ENCODE measurements at regions not wholly inside any gene's neighbourhood (a gene's known extent, or its start where the extent isn't known, plus 50 kb on each side); places are given as distances from the start of the nearest gene placed in this dataset.

DNA sequence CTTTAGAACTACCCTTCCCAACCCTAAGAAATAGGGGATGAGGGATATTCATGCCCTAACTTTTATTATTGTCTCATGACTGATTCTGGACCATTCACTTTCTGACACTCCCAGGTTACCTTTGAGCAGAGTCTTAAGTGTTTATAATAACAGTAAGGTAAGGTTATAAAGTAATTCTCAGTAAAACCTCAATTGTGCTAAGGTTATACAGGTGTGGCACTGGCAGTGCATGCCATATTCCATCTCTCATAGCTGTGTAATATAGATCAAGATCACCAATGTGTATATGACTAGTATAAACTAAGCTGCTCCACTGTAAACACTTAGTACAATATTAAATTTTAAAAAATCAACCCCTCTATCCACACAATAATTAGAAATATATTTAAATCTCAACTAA, 89.1 kb downstream of the KCNJ2 start:
- no peak overlapping the region for H3K27ac ChIP-seq (ENCODE audit: low read length)
- no peak for DNase-seq
- no peaks in the 10 kb centered on the region for H3K9me3 ChIP-seq (ENCODE audit: control insufficient read depth, low read length)
- no peak overlapping the region for H3K4me3 ChIP-seq (ENCODE audit: low read length)
- no peaks in the 10 kb centered on the region for H3K4me1 ChIP-seq (ENCODE audit: control insufficient read depth, insufficient read depth, low read length)
- intact Hi-C loops (cut with DNase I) = no loop called here
- H3K27me3 ChIP-seq (ENCODE audit: control insufficient read depth, insufficient read depth) = no peaks in the 10 kb centered on the region
- ATAC-seq = peak in 1 of 2 donors; percentile 11

GRCh38 chr17:70259400-70259799, 90.1 kb downstream of the KCNJ2 start:
- WGBS = 85% methylated on average over 3 of the region's 3 CpGs
- Histone ChIP-seq H3K4me1 (ENCODE audit: control insufficient read depth, insufficient read depth, low read length) (no peaks in the 10 kb centered on the region), H3K9me3 (ENCODE audit: control insufficient read depth, low read length) (no peaks in the 10 kb centered on the region), H3K4me3 (ENCODE audit: low read length) (no peak overlapping the region), H3K27ac (ENCODE audit: low read length) (no peak overlapping the region), H3K27me3 (ENCODE audit: control insufficient read depth, insufficient read depth) (no peaks in the 10 kb centered on the region)
- intact Hi-C loops (cut with DNase I) = no loop called here
- ATAC-seq = no peak
- no peak for DNase-seq

GRCh38 chr17:70261170-70261569, 91.8 kb downstream of the KCNJ2 start:
- intact Hi-C loops (cut with DNase I) = no loop called here
- WGBS = 67% methylated on average over 3 of the region's 3 CpGs

GRCh38 chr17:70265471-70265870, 96.1 kb downstream of the KCNJ2 start:
- Histone ChIP-seq H3K27me3 (ENCODE audit: control insufficient read depth, insufficient read depth) (no peaks in the 10 kb centered on the region), H3K4me1 (ENCODE audit: control insufficient read depth, insufficient read depth, low read length) (no peaks in the 10 kb centered on the region), H3K9me3 (ENCODE audit: control insufficient read depth, low read length) (no peaks in the 10 kb centered on the region), H3K27ac (ENCODE audit: low read length) (no peak overlapping the region), H3K4me3 (ENCODE audit: low read length) (no peak overlapping the region)
- intact Hi-C loops (cut with DNase I) = no loop called here
- ATAC-seq = no peak
- WGBS = 74% methylated on average over 2 of the region's 2 CpGs
- DNase-seq = no peak

More at GRCh38 chr17:70261170-70261569, 91.8 kb downstream of the KCNJ2 start:
- Histone ChIP-seq H3K27me3 (ENCODE audit: control insufficient read depth, insufficient read depth) (no peaks in the 10 kb centered on the region), H3K4me3 (ENCODE audit: low read length) (no peak overlapping the region), H3K4me1 (ENCODE audit: control insufficient read depth, insufficient read depth, low read length) (no peaks in the 10 kb centered on the region), H3K27ac (ENCODE audit: low read length) (no peak overlapping the region), H3K9me3 (ENCODE audit: control insufficient read depth, low read length) (no peaks in the 10 kb centered on the region)
- ATAC-seq (no peak), DNase-seq (no peak)

DNA sequence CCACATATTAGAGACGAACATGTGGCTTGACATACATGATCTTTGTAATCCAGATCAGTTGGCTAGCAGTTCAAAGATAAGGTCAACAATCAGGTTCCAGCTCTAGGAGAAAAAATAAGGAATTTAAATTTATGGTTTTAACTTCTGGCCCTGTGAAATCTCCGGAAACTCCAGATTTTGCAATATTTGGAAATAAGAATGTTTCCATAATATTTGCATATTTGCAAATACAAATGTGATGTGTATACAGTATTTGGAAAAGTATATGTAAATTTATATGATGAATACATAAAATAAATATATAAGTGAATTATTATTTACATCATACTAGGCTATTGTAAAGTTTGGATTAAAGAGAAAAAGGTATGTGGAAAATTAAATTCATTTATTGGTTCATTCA, 97.1 kb downstream of the KCNJ2 start:
- DNase-seq (no peak), ATAC-seq (no peak)
- Histone ChIP-seq H3K27me3 (ENCODE audit: control insufficient read depth, insufficient read depth) (no peaks in the 10 kb centered on the region), H3K27ac (ENCODE audit: low read length) (no peak overlapping the region), H3K4me3 (ENCODE audit: low read length) (no peak overlapping the region), H3K4me1 (ENCODE audit: control insufficient read depth, insufficient read depth, low read length) (no peaks in the 10 kb centered on the region), H3K9me3 (ENCODE audit: control insufficient read depth, low read length) (no peaks in the 10 kb centered on the region)
- WGBS = 84% methylated on average over 2 of the region's 2 CpGs
- intact Hi-C loops (cut with DNase I) = no loop called here

GRCh38 chr17:70268383-70268782, 99.1 kb downstream of the KCNJ2 start:
- intact Hi-C loops (cut with DNase I) = no loop called here
- 92% methylated on average over 1 of the region's 1 CpG for WGBS
- no peak for DNase-seq
- H3K4me3 ChIP-seq (ENCODE audit: low read length) = no peak overlapping the region
- ATAC-seq = no peak
- H3K4me1 ChIP-seq (ENCODE audit: control insufficient read depth, insufficient read depth, low read length) = no peaks in the 10 kb centered on the region
- no peaks in the 10 kb centered on the region for H3K9me3 ChIP-seq (ENCODE audit: control insufficient read depth, low read length)
- H3K27ac ChIP-seq (ENCODE audit: low read length) = no peak overlapping the region
- H3K27me3 ChIP-seq (ENCODE audit: control insufficient read depth, insufficient read depth) = no peaks in the 10 kb centered on the region

DNA sequence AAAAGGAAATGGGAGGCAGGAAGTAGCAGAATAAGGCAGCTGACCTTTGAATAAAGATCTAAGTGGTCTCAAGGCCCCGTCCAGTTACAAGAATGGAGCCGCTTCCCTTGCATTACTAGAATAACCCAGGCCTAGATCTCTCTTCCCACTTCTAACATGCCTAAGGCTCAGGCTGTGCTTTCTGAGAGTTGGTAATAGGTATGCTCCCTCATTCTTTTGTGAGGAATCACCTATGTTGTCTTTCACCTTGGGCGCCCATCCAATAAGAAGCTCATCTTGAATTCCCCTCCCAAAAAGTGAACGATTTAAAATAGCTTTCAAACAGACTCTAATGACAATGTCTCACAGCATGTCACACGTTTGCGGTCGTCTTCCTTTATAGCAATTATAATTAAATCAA, 101.2 kb downstream of the KCNJ2 start:
- Histone ChIP-seq H3K27ac (ENCODE audit: low read length) (no peak overlapping the region), H3K4me3 (ENCODE audit: low read length) (no peak overlapping the region), H3K4me1 (ENCODE audit: control insufficient read depth, insufficient read depth, low read length) (no peaks in the 10 kb centered on the region), H3K9me3 (ENCODE audit: control insufficient read depth, low read length) (no peaks in the 10 kb centered on the region), H3K27me3 (ENCODE audit: control insufficient read depth, insufficient read depth) (no peaks in the 10 kb centered on the region)
- DNase-seq (no peak), ATAC-seq (no peak)
- intact Hi-C loops (cut with DNase I) = no loop called here
- WGBS = 77% methylated on average over 7 of the region's 7 CpGs

DNA sequence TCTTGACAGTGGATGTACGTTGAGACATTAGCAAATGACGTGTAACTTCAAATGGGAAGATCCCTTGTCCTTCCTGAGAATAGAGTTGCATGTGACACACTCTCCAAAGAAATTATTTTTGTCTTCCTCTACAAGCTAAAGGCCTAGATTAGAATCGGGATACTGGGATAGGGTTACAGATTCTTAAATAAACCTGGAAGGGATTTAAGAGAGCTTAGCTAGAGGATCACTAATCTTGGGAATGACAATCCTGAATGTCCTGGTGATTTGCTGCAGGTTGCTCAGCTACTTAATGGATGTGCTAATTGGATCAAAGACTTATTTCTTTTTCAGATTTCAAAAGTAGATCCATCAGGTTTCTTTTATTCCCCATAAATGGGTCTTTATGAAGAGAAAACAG, 101.9 kb downstream of the KCNJ2 start:
- Histone ChIP-seq H3K4me1 (ENCODE audit: control insufficient read depth, insufficient read depth, low read length) (no peaks in the 10 kb centered on the region), H3K27me3 (ENCODE audit: control insufficient read depth, insufficient read depth) (no peaks in the 10 kb centered on the region), H3K27ac (ENCODE audit: low read length) (no peak overlapping the region), H3K9me3 (ENCODE audit: control insufficient read depth, low read length) (no peaks in the 10 kb centered on the region), H3K4me3 (ENCODE audit: low read length) (no peak overlapping the region)
- ATAC-seq = no peak
- intact Hi-C loops (cut with DNase I) = no loop called here
- no peak for DNase-seq
- 75% methylated on average over 3 of the region's 3 CpGs for WGBS

DNA sequence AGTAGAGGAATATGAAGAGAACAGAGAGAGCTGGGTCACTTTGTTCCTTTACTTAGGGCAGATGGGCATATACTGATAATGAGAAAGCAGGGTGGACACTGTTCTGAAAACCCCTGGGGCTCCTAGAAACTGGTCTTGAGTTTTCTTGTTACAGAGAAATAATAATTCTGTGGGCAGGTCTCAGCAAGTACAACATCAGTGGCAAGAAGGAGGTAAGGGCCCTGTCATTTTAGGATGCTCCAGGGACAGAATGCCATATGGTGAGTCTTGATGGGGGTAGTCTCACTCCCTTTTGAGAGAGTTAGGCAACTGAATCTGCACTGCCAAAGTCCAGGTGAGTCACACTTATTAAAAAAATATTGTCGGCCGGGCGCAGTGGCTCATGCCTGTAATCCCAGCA, 102.3 kb downstream of the KCNJ2 start:
- Histone ChIP-seq H3K4me3 (ENCODE audit: low read length) (no peak overlapping the region), H3K27me3 (ENCODE audit: control insufficient read depth, insufficient read depth) (no peaks in the 10 kb centered on the region), H3K4me1 (ENCODE audit: control insufficient read depth, insufficient read depth, low read length) (no peaks in the 10 kb centered on the region), H3K27ac (ENCODE audit: low read length) (no peak overlapping the region), H3K9me3 (ENCODE audit: control insufficient read depth, low read length) (no peaks in the 10 kb centered on the region)
- DNase-seq (no peak), ATAC-seq (no peak)
- intact Hi-C loops (cut with DNase I) = no loop called here
- 97% methylated on average over 3 of the region's 3 CpGs for WGBS

- H3K27ac ChIP-seq (ENCODE audit: low read length) = no peak overlapping the region
- 71% methylated on average over 2 of the region's 2 CpGs for WGBS
- H3K4me3 ChIP-seq (ENCODE audit: low read length) = no peak overlapping the region
- no peaks in the 10 kb centered on the region for H3K4me1 ChIP-seq (ENCODE audit: control insufficient read depth, insufficient read depth, low read length)
- intact Hi-C loops (cut with DNase I) = no loop called here
- DNase-seq (no peak), ATAC-seq (no peak)
- H3K9me3 ChIP-seq (ENCODE audit: control insufficient read depth, low read length) = no peaks in the 10 kb centered on the region
- H3K27me3 ChIP-seq (ENCODE audit: control insufficient read depth, insufficient read depth) = no peaks in the 10 kb centered on the region
Measured at GRCh38 chr17:70274255-70274654, 104.9 kb downstream of the KCNJ2 start.

- no peaks in the 10 kb centered on the region for H3K4me1 ChIP-seq (ENCODE audit: control insufficient read depth, insufficient read depth, low read length)
- no peak overlapping the region for H3K4me3 ChIP-seq (ENCODE audit: low read length)
- intact Hi-C loops (cut with DNase I) = no loop called here
- no peaks in the 10 kb centered on the region for H3K9me3 ChIP-seq (ENCODE audit: control insufficient read depth, low read length)
- no peak for ATAC-seq
- H3K27me3 ChIP-seq (ENCODE audit: control insufficient read depth, insufficient read depth) = no peaks in the 10 kb centered on the region
- no peak for DNase-seq
- no peak overlapping the region for H3K27ac ChIP-seq (ENCODE audit: low read length)
- 76% methylated on average over 2 of the region's 2 CpGs for WGBS
Measured at GRCh38 chr17:70276906-70277305, 107.6 kb downstream of the KCNJ2 start.

- H3K4me1 ChIP-seq (ENCODE audit: control insufficient read depth, insufficient read depth, low read length) = no peaks in the 10 kb centered on the region
- no peak for DNase-seq
- 51% methylated on average over 5 of the region's 5 CpGs for WGBS
- H3K27me3 ChIP-seq (ENCODE audit: control insufficient read depth, insufficient read depth) = no peaks in the 10 kb centered on the region
- no peaks in the 10 kb centered on the region for H3K9me3 ChIP-seq (ENCODE audit: control insufficient read depth, low read length)
- H3K4me3 ChIP-seq (ENCODE audit: low read length) = no peak overlapping the region
- no peak for ATAC-seq
- intact Hi-C loops (cut with DNase I) = no loop called here
- H3K27ac ChIP-seq (ENCODE audit: low read length) = no peak overlapping the region
Measured at GRCh38 chr17:70278844-70279462, 109.6 kb downstream of the KCNJ2 start.
